B cell (primary cell): ENCODE measurements at regions not wholly inside any gene's neighbourhood (a gene's known extent, or its start where the extent isn't known, plus 50 kb on each side); places are given as distances from the start of the nearest gene placed in this dataset.

Experiments used
- ATAC-seq: fragments of 200-7000 bp; cut with Tn5 transposase; one replicate; pipeline ENCODE4 v1.10.0; 2021; ENCODE audit warnings: low read depth, mild to moderate bottlenecking, moderate number of reproducible peaks, moderate library complexity
- CTCF ChIA-PET: fragments of 350-600 bp; sonication (Branson Sonifier 250); formaldehyde crosslinking; loops from one replicate; lab custom pipeline; 2021; ENCODE audit warnings: antibody characterized with exemption, inconsistent platforms; lab: Charles Lee
- POLR2A ChIA-PET: fragments of 350-600 bp; sonication (Branson Sonifier 250); formaldehyde crosslinking; loops from one replicate; lab custom pipeline; 2021; ENCODE audit warnings: antibody characterized with exemption; lab: Charles Lee
- DNase-seq: peaks from one replicate; pipeline ENCODE4 v3.0.0; 2013
- H2AFZ ChIP-seq: 2 replicates; pipeline ENCODE4 v1.6.1; 2012; ENCODE audit warnings: mild to moderate bottlenecking, low read depth, low read length; ENCODE audit not compliant: insufficient read depth, poor library complexity, severe bottlenecking
- H3K27ac ChIP-seq, 2 donors: 1 replicate in 1 of 2; 2 replicates in 1 of 2; pipeline ENCODE4 v1.5.1; 2012 to 2013; ENCODE audit warnings: low read length in 2 of 2, mild to moderate bottlenecking in 2 of 2, moderate library complexity in 1 of 2
- H3K27me3 ChIP-seq, 4 experiments: fragments of 200-600 bp in 1 of 4; sonication (generic) in 1 of 4; replicated peaks in 1 of 4; 1 replicate in 2 of 4; 2 replicates in 2 of 4; pipeline versions ENCODE4 v1.6.1 to v1.7.0; 2013 to 2016; ENCODE audit warnings: low read length in 3 of 4, mild to moderate bottlenecking in 2 of 4, mixed read lengths in 1 of 4, moderate library complexity in 1 of 4; ENCODE audit not compliant: insufficient read depth in 4 of 4, control insufficient read depth in 3 of 4; ENCODE audit errors: control extremely low read depth in 1 of 4
- H3K36me3 ChIP-seq, 2 experiments: replicated peaks in 1 of 2; 1 replicate in 1 of 2; 2 replicates in 1 of 2; pipeline versions ENCODE4 v1.6.1 to v1.7.1; 2013; ENCODE audit warnings: low read length in 1 of 2; ENCODE audit not compliant: insufficient read depth in 2 of 2, control insufficient read depth in 1 of 2; ENCODE audit errors: control extremely low read depth in 1 of 2, extremely low read depth in 1 of 2
- H3K4me1 ChIP-seq, 2 donors: fragments of 200-600 bp in 1 of 2; sonication (generic) in 1 of 2; 1 replicate in 1 of 2; 2 replicates in 1 of 2; pipeline versions ENCODE4 v1.5.1 to v1.6.1; 2013 to 2017; ENCODE audit warnings: low read length in 2 of 2; ENCODE audit not compliant: control insufficient read depth in 2 of 2, insufficient read depth in 2 of 2
- H3K4me2 ChIP-seq: replicated peaks from 2 replicates; pipeline ENCODE3; 2012; ENCODE audit warnings: mild to moderate bottlenecking, low read depth, low read length; ENCODE audit not compliant: poor library complexity, severe bottlenecking
- H3K4me3 ChIP-seq, 5 experiments: fragments of 200-600 bp in 1 of 5; sonication (generic) in 1 of 5; 1 replicate in 3 of 5; 2 replicates in 2 of 5; pipeline versions ENCODE4 v1.5.1 to v1.7.0; 2011 to 2016; ENCODE audit warnings: low read length in 4 of 5, mild to moderate bottlenecking in 4 of 5, low read depth in 2 of 5, control low read depth in 1 of 5, moderate library complexity in 1 of 5; ENCODE audit not compliant: insufficient read depth in 1 of 5; ENCODE audit errors: control extremely low read depth in 1 of 5, extremely low read depth in 1 of 5
- H3K79me2 ChIP-seq: fragments of 200-600 bp; sonication (generic); one replicate; pipeline ENCODE4 v1.6.0; 2016; ENCODE audit warnings: low read length; ENCODE audit not compliant: control insufficient read depth, insufficient read depth
- H3K9ac ChIP-seq: fragments of 200-600 bp; sonication (generic); 2 replicates; pipeline ENCODE4 v1.6.1; 2017; ENCODE audit warnings: mild to moderate bottlenecking, low read length, moderate library complexity
- H3K9me3 ChIP-seq, 3 donors: one replicate each; pipeline versions ENCODE4 v1.6.1 to v1.7.1; 2013; ENCODE audit warnings: low read length in 2 of 3; ENCODE audit not compliant: control insufficient read depth in 2 of 3, insufficient read depth in 1 of 3; ENCODE audit errors: control extremely low read depth in 1 of 3
- H4K20me1 ChIP-seq: 2 replicates; pipeline ENCODE4 v1.6.0; 2012; ENCODE audit warnings: mild to moderate bottlenecking, low read length; ENCODE audit not compliant: insufficient read depth, control insufficient read depth, poor library complexity, severe bottlenecking
- H3K27ac Mint-ChIP-seq: one replicate; pipeline ENCODE4 v1.8.0; 2021; ENCODE audit warnings: mixed read lengths
- H3K27me3 Mint-ChIP-seq: one replicate; pipeline ENCODE4 v1.8.0; 2021; ENCODE audit warnings: mixed read lengths
- H3K4me1 Mint-ChIP-seq: one replicate; pipeline ENCODE4 v1.8.0; 2021; ENCODE audit warnings: mixed read lengths
- H3K4me3 Mint-ChIP-seq: one replicate; pipeline ENCODE4 v1.8.0; 2021; ENCODE audit warnings: mixed read lengths
- H3K9me3 Mint-ChIP-seq: one replicate; pipeline ENCODE4 v1.8.0; 2022; ENCODE audit warnings: mixed read lengths; ENCODE audit not compliant: insufficient read depth
- CTCF ChIP-seq: fragments of 200-600 bp; IDR thresholded peaks from one replicate; pipeline ENCODE4 v1.8.0; 2022; ENCODE audit warnings: antibody characterized with exemption, mild to moderate bottlenecking
- EZH2 ChIP-seq: IDR thresholded peaks from 2 replicates; pipeline ENCODE4 v1.6.1; 2012; ENCODE audit warnings: borderline replicate concordance, low read depth, mild to moderate bottlenecking, moderate library complexity, low read length; ENCODE audit not compliant: insufficient read depth, poor library complexity, severe bottlenecking
- WGBS: methylation state at CpG from one replicate; pipeline ENCODE4 v1.1.5; 2013; ENCODE audit warnings: missing lambda C conversion rate; ENCODE audit not compliant: insufficient coverage; 5-methylcytosine and 5-hydroxymethylcytosine counted together
- intact Hi-C: fragments of 100-400 bp; cut with micrococcal nuclease; formaldehyde crosslinking; loops from one replicate; pipeline ENCODE4 v1.10.0; 2022

GRCh38 chr14:84181072-84181471 lies 1348.9 kb upstream of the FLRT2 start:
- no peaks in the 10 kb centered on the region for H3K4me1 ChIP-seq
- H3K4me1 Mint-ChIP-seq = no peaks in the 10 kb centered on the region

GRCh38 chr14:84195514-84195913 lies 1334.4 kb upstream of the FLRT2 start:
- H3K4me3 ChIP-seq = no peak overlapping the region
- no peak overlapping the region for H3K4me3 Mint-ChIP-seq
- no peaks in the 10 kb centered on the region for H4K20me1 ChIP-seq
- H3K9ac ChIP-seq = no peak overlapping the region
- no peaks in the 10 kb centered on the region for H3K36me3 ChIP-seq
- H3K27me3 ChIP-seq = no peaks in the 10 kb centered on the region
- CTCF ChIA-PET = no interaction called here
- no peak for ATAC-seq
- no peaks in the 10 kb centered on the region for H3K4me1 Mint-ChIP-seq
- POLR2A ChIA-PET = no interaction called here
- H3K4me1 ChIP-seq = no peaks in the 10 kb centered on the region
- H2AFZ ChIP-seq = no peak overlapping the region
- intact Hi-C loops = no loop called here
- no peak for DNase-seq
- H3K4me2 ChIP-seq = no peak overlapping the region
- no peak overlapping the region for H3K27ac ChIP-seq
- H3K79me2 ChIP-seq = no peaks in the 10 kb centered on the region
- no peak overlapping the region for H3K27ac Mint-ChIP-seq
- TF ChIP-seq CTCF = no peak
- no peak for TF ChIP-seq EZH2
- peaks cover 1 to 9% (median 4%) of the 10 kb centered on the region in 3 donors for H3K9me3 ChIP-seq
- no peaks in the 10 kb centered on the region for H3K27me3 Mint-ChIP-seq
- H3K9me3 Mint-ChIP-seq = peaks cover 6% of the 10 kb centered on the region

More at GRCh38 chr14:84181072-84181471, 1348.9 kb upstream of the FLRT2 start:
- Mint-ChIP-seq H3K27ac (no peak overlapping the region), H3K9me3 (peaks cover 14% of the 10 kb centered on the region), H3K27me3 (no peaks in the 10 kb centered on the region), H3K4me3 (no peak overlapping the region)
- no peak overlapping the region for H2AFZ ChIP-seq
- POLR2A ChIA-PET = no interaction called here
- no peaks in the 10 kb centered on the region for H3K36me3 ChIP-seq
- no peak overlapping the region for H3K4me2 ChIP-seq
- ATAC-seq (no peak), DNase-seq (no peak)
- no peaks in the 10 kb centered on the region for H3K9me3 ChIP-seq
- 60% methylated on average over 1 of the region's 2 CpGs for WGBS
- no peaks in the 10 kb centered on the region for H3K79me2 ChIP-seq
- H3K27me3 ChIP-seq = no peaks in the 10 kb centered on the region
- H3K27ac ChIP-seq = no peak overlapping the region
- no peak for TF ChIP-seq CTCF
- TF ChIP-seq EZH2 = no peak
- no peaks in the 10 kb centered on the region for H4K20me1 ChIP-seq
- intact Hi-C loops = no loop called here
- no peak overlapping the region for H3K4me3 ChIP-seq
- H3K9ac ChIP-seq = no peak overlapping the region
- CTCF ChIA-PET = no interaction called here
